OCI-LY7 (cell line): ENCODE measurements at regions not wholly inside any gene's neighbourhood (a gene's known extent, or its start where the extent isn't known, plus 50 kb on each side); places are given as distances from the start of the nearest gene placed in this dataset.

Experiments
- EZH2phosphoT487 ChIP-seq: fragments of 200-600 bp; sonication (generic); IDR thresholded peaks from 2 replicates; pipeline ENCODE4 v1.6.1; 2018; ENCODE audit warnings: low read depth, borderline replicate concordance, mild to moderate bottlenecking, mixed run types, antibody characterized with exemption, low read length, moderate library complexity, mixed read lengths
- TF ChIP-seq, protein P1 (sequence below): fragments of 200-600 bp; sonication (generic); conservative IDR thresholded peaks from 2 replicates; pipeline ENCODE4 v1.5.1; 2014; ENCODE audit warnings: mild to moderate bottlenecking, antibody characterized with exemption, low read length, moderate library complexity, mixed read lengths

DNA sequence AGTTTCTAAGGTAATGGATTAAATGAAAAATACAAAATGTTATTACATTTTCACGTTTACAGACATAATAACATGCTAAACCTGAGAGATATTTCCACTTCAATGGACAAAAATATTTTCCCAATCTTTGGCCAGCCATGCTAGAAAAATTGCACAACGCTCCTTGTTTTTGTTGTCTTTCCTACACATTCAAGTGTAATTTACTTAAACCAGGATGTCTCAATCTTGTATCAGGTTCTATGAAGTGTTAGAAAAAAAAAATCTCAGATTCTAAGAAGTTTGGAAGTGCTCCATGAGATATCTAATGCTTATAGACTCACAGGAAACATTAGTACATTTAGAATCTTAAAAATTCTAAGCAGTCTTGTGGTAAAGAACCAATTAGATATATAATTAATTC lies 141.8 kb upstream of the SLC35G4 start:
- TF ChIP-seq, protein P1, sequence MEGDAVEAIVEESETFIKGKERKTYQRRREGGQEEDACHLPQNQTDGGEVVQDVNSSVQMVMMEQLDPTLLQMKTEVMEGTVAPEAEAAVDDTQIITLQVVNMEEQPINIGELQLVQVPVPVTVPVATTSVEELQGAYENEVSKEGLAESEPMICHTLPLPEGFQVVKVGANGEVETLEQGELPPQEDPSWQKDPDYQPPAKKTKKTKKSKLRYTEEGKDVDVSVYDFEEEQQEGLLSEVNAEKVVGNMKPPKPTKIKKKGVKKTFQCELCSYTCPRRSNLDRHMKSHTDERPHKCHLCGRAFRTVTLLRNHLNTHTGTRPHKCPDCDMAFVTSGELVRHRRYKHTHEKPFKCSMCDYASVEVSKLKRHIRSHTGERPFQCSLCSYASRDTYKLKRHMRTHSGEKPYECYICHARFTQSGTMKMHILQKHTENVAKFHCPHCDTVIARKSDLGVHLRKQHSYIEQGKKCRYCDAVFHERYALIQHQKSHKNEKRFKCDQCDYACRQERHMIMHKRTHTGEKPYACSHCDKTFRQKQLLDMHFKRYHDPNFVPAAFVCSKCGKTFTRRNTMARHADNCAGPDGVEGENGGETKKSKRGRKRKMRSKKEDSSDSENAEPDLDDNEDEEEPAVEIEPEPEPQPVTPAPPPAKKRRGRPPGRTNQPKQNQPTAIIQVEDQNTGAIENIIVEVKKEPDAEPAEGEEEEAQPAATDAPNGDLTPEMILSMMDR = no peak
- no peak for TF ChIP-seq EZH2phosphoT487
